Immature natural killer cell (primary cell): ENCODE measurements at regions not wholly inside any gene's neighbourhood (a gene's known extent, or its start where the extent isn't known, plus 50 kb on each side); places are given as distances from the start of the nearest gene placed in this dataset.

ENCODE experiments used
- DNase-seq, 3 donors: peaks; one replicate each; pipeline ENCODE4 v3.0.0; 2022; ENCODE audit warnings: mixed read lengths in 1 of 3
- H3K27ac Mint-ChIP-seq, 6 donors: one replicate each; pipeline ENCODE4 v1.8.0; 2020; ENCODE audit warnings: mixed read lengths in 6 of 6, mild to moderate bottlenecking in 5 of 6, inconsistent platforms in 4 of 6, moderate library complexity in 3 of 6
- H3K27me3 Mint-ChIP-seq, 3 donors: one replicate each; pipeline ENCODE4 v1.8.0; 2020 to 2021; ENCODE audit warnings: low read depth in 3 of 3, mild to moderate bottlenecking in 3 of 3, mixed read lengths in 3 of 3, moderate library complexity in 3 of 3, inconsistent platforms in 1 of 3
- H3K36me3 Mint-ChIP-seq, 3 donors: one replicate each; pipeline ENCODE4 v1.8.0; 2020; ENCODE audit warnings: mixed read lengths in 3 of 3, inconsistent platforms in 2 of 3, mild to moderate bottlenecking in 2 of 3
- H3K4me1 Mint-ChIP-seq, 2 donors: one replicate each; pipeline ENCODE4 v1.8.0; 2020; ENCODE audit warnings: inconsistent platforms in 2 of 2, mild to moderate bottlenecking in 2 of 2, mixed read lengths in 2 of 2, moderate library complexity in 1 of 2
- H3K4me3 Mint-ChIP-seq, 5 donors: one replicate each; pipeline ENCODE4 v1.8.0; 2020; ENCODE audit warnings: mild to moderate bottlenecking in 5 of 5, mixed read lengths in 5 of 5, inconsistent platforms in 3 of 5, moderate library complexity in 3 of 5
- H3K9me3 Mint-ChIP-seq, 6 donors: one replicate each; pipeline ENCODE4 v1.8.0; 2020; ENCODE audit warnings: mild to moderate bottlenecking in 6 of 6, mixed read lengths in 6 of 6, inconsistent platforms in 4 of 6, moderate library complexity in 3 of 6

- Mint-ChIP-seq H3K9me3 (peaks cover 0 to 18% (median 6%) of the 10 kb centered on the region in 6 donors), H3K27ac (no peak overlapping the region), H3K27me3 (peaks cover 2 to 12% (median 7%) of the 10 kb centered on the region in 3 donors), H3K36me3 (peaks cover 0 to 6% (median 0%) of the 10 kb centered on the region in 3 donors), H3K4me3 (no peak overlapping the region), H3K4me1 (no peaks in the 10 kb centered on the region)
- no peak for DNase-seq
Observed at GRCh38 chr19:29336425-29336824, 123.5 kb upstream of the UQCRFS1 start.

GRCh38 chr19:29337029-29337428 lies 124.1 kb upstream of the UQCRFS1 start:
- Mint-ChIP-seq H3K4me1 (no peaks in the 10 kb centered on the region), H3K27ac (no peak overlapping the region), H3K27me3 (peaks cover 2 to 16% (median 10%) of the 10 kb centered on the region in 3 donors), H3K9me3 (peaks cover 0 to 24% (median 9%) of the 10 kb centered on the region in 6 donors), H3K4me3 (no peak overlapping the region), H3K36me3 (peaks cover 0 to 11% (median 0%) of the 10 kb centered on the region in 3 donors)
- DNase-seq = no peak

- Mint-ChIP-seq H3K9me3 (peaks cover 7 to 38% (median 15%) of the 10 kb centered on the region in 6 donors), H3K27me3 (peaks cover 2 to 20% (median 10%) of the 10 kb centered on the region in 3 donors), H3K4me1 (no peaks in the 10 kb centered on the region), H3K4me3 (no peak overlapping the region), H3K27ac (no peak overlapping the region), H3K36me3 (peaks cover 0 to 18% (median 0%) of the 10 kb centered on the region in 3 donors)
- DNase-seq = no peak
Observed at GRCh38 chr19:29338480-29338879, 125.5 kb upstream of the UQCRFS1 start.

- Mint-ChIP-seq H3K4me1 (no peaks in the 10 kb centered on the region), H3K27me3 (peaks cover 3 to 17% (median 5%) of the 10 kb centered on the region in 3 donors), H3K27ac (no peak overlapping the region), H3K4me3 (no peak overlapping the region), H3K9me3 (peaks cover 14 to 75% (median 39%) of the 10 kb centered on the region in 6 donors), H3K36me3 (peaks cover 0 to 30% (median 3%) of the 10 kb centered on the region in 3 donors)
- no peak for DNase-seq
Observed at GRCh38 chr19:29342721-29343120, 129.8 kb upstream of the UQCRFS1 start.

- H3K27ac Mint-ChIP-seq = no peak overlapping the region
- peaks cover 0 to 3% (median 0%) of the 10 kb centered on the region in 3 donors for H3K36me3 Mint-ChIP-seq
- no peaks in the 10 kb centered on the region for H3K4me1 Mint-ChIP-seq
- peaks cover 3 to 15% (median 10%) of the 10 kb centered on the region in 3 donors for H3K27me3 Mint-ChIP-seq
- peaks cover 0 to 3% (median 0%) of the 10 kb centered on the region in 6 donors for H3K9me3 Mint-ChIP-seq
- DNase-seq = no peak
- H3K4me3 Mint-ChIP-seq = no peak overlapping the region
Observed at GRCh38 chr19:29364224-29364726, 151.3 kb upstream of the UQCRFS1 start.

GRCh38 chr19:29364999-29365398 lies 152.0 kb upstream of the UQCRFS1 start:
- DNase-seq = no peak
- H3K27me3 Mint-ChIP-seq = peaks cover 3 to 16% (median 10%) of the 10 kb centered on the region in 3 donors
- peaks cover 0 to 3% (median 0%) of the 10 kb centered on the region in 6 donors for H3K9me3 Mint-ChIP-seq
- H3K27ac Mint-ChIP-seq = no peak overlapping the region
- peaks cover 0 to 3% (median 0%) of the 10 kb centered on the region in 3 donors for H3K36me3 Mint-ChIP-seq
- no peak overlapping the region for H3K4me3 Mint-ChIP-seq
- H3K4me1 Mint-ChIP-seq = no peaks in the 10 kb centered on the region

- DNase-seq = no peak
- no peaks in the 10 kb centered on the region for H3K4me1 Mint-ChIP-seq
- peaks cover 0 to 2% (median 0%) of the 10 kb centered on the region in 6 donors for H3K9me3 Mint-ChIP-seq
- H3K27me3 Mint-ChIP-seq = peaks cover 2 to 16% (median 10%) of the 10 kb centered on the region in 3 donors
- H3K36me3 Mint-ChIP-seq = no peaks in the 10 kb centered on the region
- H3K4me3 Mint-ChIP-seq = no peak overlapping the region
- no peak overlapping the region for H3K27ac Mint-ChIP-seq
Observed at GRCh38 chr19:29365836-29366417, 153.0 kb upstream of the UQCRFS1 start.

- DNase-seq = no peak
- Mint-ChIP-seq H3K27me3 (peaks cover 2 to 15% (median 9%) of the 10 kb centered on the region in 3 donors), H3K36me3 (no peaks in the 10 kb centered on the region), H3K4me3 (no peak overlapping the region), H3K9me3 (peaks cover 0 to 2% (median 0%) of the 10 kb centered on the region in 6 donors), H3K27ac (no peak overlapping the region), H3K4me1 (no peaks in the 10 kb centered on the region)
Observed at GRCh38 chr19:29366757-29367156, 153.8 kb upstream of the UQCRFS1 start.

GRCh38 chr19:29367791-29368222 lies 154.9 kb upstream of the UQCRFS1 start:
- Mint-ChIP-seq H3K27me3 (peaks cover 2 to 15% (median 8%) of the 10 kb centered on the region in 3 donors), H3K36me3 (no peaks in the 10 kb centered on the region), H3K9me3 (peaks cover 0 to 2% (median 0%) of the 10 kb centered on the region in 6 donors), H3K27ac (no peak overlapping the region), H3K4me3 (no peak overlapping the region), H3K4me1 (no peaks in the 10 kb centered on the region)
- DNase-seq = no peak

GRCh38 chr19:29370276-29370675 lies 155.5 kb upstream of the VSTM2B start:
- Mint-ChIP-seq H3K36me3 (no peaks in the 10 kb centered on the region), H3K27ac (no peak overlapping the region), H3K27me3 (peaks cover 4 to 6% (median 5%) of the 10 kb centered on the region in 3 donors), H3K9me3 (peaks cover 0 to under 1% (median 0%) of the 10 kb centered on the region in 6 donors), H3K4me3 (no peak overlapping the region), H3K4me1 (no peaks in the 10 kb centered on the region)
- no peak for DNase-seq

- H3K9me3 Mint-ChIP-seq = no peaks in the 10 kb centered on the region
- H3K27me3 Mint-ChIP-seq = peaks cover 3 to 6% (median 4%) of the 10 kb centered on the region in 3 donors
- no peaks in the 10 kb centered on the region for H3K36me3 Mint-ChIP-seq
- H3K4me3 Mint-ChIP-seq = no peak overlapping the region
- DNase-seq = no peak
- H3K27ac Mint-ChIP-seq = no peak overlapping the region
- no peaks in the 10 kb centered on the region for H3K4me1 Mint-ChIP-seq
Observed at GRCh38 chr19:29371251-29372090, 154.3 kb upstream of the VSTM2B start.

- DNase-seq = no peak
- H3K4me1 Mint-ChIP-seq = no peaks in the 10 kb centered on the region
- H3K36me3 Mint-ChIP-seq = no peaks in the 10 kb centered on the region
- H3K27ac Mint-ChIP-seq = no peak overlapping the region
- no peaks in the 10 kb centered on the region for H3K9me3 Mint-ChIP-seq
- no peak overlapping the region for H3K4me3 Mint-ChIP-seq
- H3K27me3 Mint-ChIP-seq = peaks cover 4 to 5% (median 5%) of the 10 kb centered on the region in 3 donors
Observed at GRCh38 chr19:29372091-29372415, 153.7 kb upstream of the VSTM2B start.

GRCh38 chr19:29372461-29372860 lies 153.3 kb upstream of the VSTM2B start:
- Mint-ChIP-seq H3K4me1 (no peaks in the 10 kb centered on the region), H3K9me3 (no peaks in the 10 kb centered on the region), H3K36me3 (no peaks in the 10 kb centered on the region), H3K4me3 (no peak overlapping the region), H3K27ac (no peak overlapping the region), H3K27me3 (peaks cover 4 to 5% (median 5%) of the 10 kb centered on the region in 3 donors)
- no peak for DNase-seq
